GM21619 (cell line): ENCODE measurements at regions not wholly inside any gene's neighbourhood (a gene's known extent, or its start where the extent isn't known, plus 50 kb on each side); places are given as distances from the start of the nearest gene placed in this dataset.

Experiments
- ATAC-seq: cut with Tn5 transposase; IDR thresholded peaks from one replicate; pipeline ENCODE4 v1.9.1; 2021; ENCODE audit not compliant: unreplicated experiment

DNA sequence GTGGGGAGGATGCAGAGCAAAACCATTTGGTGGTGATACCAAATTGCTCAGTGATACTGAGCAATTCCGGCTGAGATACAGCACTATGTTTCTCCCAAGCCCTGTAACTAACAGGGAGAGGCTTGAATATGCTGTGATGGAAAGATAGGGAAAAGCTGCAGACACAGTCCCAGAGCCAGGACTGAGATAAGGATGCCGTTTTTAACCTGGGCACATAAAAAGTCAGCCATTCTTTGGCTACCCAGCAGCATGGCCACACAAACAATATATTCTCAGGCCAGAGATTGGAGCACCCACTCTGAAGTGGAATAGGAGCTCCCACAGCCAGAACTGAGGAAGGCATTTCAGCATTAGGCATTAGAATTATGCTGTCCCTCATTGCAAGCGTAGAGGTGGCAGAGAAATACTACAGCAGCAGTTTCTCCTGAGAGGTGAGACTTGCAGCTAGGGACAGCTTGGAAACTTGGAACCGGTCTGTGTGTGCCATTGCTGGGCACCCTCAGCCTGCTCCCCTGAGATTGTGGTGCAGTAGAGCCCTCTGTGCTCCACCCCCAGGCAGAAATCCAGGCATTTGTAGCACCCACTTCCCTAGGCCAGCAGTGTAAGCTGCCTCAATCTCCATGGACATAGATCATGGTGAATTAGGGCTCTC is 346.5 kb downstream of the TMEM135 start:
- ATAC-seq: no peak

DNA sequence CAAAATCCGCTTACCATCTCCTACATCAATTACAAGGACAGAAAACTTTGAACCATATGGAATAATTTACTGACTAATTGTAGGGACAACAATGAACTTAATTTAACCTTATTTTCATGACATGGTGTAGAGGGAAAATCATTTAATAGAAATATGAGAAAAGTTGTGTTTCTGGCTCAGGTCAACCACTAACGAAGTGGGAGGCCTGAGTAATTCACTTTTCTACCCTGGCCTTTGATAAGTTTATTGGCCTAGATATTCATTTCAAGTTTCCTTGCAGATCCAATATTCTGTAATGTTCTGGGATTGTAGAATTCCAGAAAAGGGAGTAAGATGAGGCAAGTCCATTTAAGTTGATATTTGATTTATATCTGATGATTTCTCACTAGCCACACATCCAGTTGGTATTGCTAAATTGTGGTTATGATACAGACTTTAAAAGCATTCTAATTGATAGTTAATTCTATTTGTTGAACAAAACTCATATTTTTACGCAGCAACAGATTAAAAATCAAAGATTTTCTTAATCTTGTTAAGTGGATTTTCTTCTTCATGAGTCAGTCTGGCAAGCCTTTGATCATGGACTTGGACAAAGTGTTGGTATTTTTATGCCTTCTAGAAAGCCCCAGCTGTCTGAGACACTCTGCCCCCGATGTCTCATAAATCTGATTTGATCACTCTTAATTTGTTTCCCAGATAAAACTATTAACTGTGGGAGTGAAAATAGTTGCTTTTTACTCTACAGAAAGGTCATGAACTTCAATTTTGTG is 336.5 kb downstream of the TMEM135 start:
- no peak for ATAC-seq
